GM12874 (cell line): ENCODE measurements at regions not wholly inside any gene's neighbourhood (a gene's known extent, or its start where the extent isn't known, plus 50 kb on each side); places are given as distances from the start of the nearest gene placed in this dataset.

Experiments
- TF ChIP-seq, protein P1 (sequence below): IDR thresholded peaks from 2 replicates; pipeline ENCODE4 v1.5.1; 2011; ENCODE audit warnings: low read depth, mild to moderate bottlenecking, control low read depth, low read length, moderate library complexity; ENCODE audit not compliant: insufficient read depth

DNA sequence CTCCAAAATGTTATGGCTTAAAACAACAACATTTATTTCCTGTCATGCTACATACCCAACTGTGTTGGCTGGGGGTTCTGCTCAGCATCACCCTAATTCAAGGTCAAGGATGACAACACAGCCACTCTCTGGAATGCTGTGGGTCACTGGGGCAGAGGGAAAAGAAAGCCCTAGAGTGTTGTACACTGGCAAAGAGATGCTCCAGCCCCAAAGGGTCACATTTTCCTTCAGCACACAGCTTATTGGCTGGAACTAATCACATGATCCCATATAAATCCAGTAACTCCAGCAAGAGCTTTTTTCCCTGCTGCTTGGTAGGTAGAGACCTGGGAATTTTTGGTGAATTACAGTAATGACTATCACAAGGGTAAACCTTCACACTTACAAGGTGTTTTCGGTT is 1041.4 kb downstream of the NTRK3 start:
- TF ChIP-seq, protein P1, sequence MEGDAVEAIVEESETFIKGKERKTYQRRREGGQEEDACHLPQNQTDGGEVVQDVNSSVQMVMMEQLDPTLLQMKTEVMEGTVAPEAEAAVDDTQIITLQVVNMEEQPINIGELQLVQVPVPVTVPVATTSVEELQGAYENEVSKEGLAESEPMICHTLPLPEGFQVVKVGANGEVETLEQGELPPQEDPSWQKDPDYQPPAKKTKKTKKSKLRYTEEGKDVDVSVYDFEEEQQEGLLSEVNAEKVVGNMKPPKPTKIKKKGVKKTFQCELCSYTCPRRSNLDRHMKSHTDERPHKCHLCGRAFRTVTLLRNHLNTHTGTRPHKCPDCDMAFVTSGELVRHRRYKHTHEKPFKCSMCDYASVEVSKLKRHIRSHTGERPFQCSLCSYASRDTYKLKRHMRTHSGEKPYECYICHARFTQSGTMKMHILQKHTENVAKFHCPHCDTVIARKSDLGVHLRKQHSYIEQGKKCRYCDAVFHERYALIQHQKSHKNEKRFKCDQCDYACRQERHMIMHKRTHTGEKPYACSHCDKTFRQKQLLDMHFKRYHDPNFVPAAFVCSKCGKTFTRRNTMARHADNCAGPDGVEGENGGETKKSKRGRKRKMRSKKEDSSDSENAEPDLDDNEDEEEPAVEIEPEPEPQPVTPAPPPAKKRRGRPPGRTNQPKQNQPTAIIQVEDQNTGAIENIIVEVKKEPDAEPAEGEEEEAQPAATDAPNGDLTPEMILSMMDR: no peak

GRCh38 chr15:87213626-87214025 is 1042.9 kb downstream of the NTRK3 start:
- TF ChIP-seq, protein P1: no peak

- TF ChIP-seq, protein P1: no peak
These were observed 1044.5 kb downstream of the NTRK3 start for GRCh38 chr15:87212041-87212440.

DNA sequence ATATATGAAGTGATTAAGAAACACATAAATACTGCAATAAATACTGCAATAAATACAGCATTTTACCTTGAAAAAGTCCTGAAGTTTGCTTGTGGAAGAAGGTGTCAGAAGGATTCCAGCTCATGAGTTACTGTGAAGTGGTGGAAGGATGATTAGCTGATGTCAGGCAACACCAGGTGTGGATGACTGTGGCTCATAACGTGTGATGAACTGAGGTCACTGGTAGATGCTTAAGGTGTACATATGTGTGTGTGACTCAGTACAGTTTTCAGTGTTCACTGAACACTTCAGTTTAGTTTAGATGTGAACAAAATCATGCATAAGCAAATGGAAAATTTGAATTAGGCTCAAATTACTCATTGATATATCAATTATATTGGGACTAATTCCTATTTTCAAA is 1045.0 kb downstream of the NTRK3 start:
- TF ChIP-seq, protein P1: no peak

GRCh38 chr15:87209891-87210689 is 1046.4 kb downstream of the NTRK3 start:
- TF ChIP-seq, protein P1: no peak

GRCh38 chr15:87207990-87208580 is 1048.5 kb downstream of the NTRK3 start:
- TF ChIP-seq, protein P1: no peak

DNA sequence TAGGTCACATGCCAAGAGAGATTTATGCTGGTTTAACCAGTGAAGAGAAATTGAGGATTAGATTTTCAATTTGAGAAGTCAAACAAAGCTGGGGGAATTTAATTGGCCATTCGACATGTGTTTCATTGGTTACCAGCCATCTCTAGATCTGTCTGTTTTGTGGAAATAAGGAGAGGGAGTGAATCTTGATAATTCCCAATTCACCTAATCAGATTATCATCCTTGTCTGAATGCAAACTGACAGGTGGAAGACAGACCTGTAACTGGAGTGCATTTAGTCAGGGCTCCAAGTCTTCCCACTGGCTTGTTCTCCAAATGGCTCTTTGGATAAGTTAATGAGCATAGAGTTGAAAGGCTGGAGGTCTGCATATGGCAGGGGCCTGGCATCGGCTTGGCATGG is 1049.3 kb downstream of the NTRK3 start:
- TF ChIP-seq, protein P1: no peak
